DOHH2 (cell line): ENCODE measurements at regions not wholly inside any gene's neighbourhood (a gene's known extent, or its start where the extent isn't known, plus 50 kb on each side); places are given as distances from the start of the nearest gene placed in this dataset.
A peak's percentile ranks its signal among the peaks of the same experiment; 100 is the strongest.

Source experiments
- H3F3A ChIP-seq: fragments of 200-600 bp; sonication (generic), shearing (Covaris generic); 2 replicates; pipeline ENCODE4 v1.6.0; 2016; ENCODE audit warnings: antibody characterized with exemption, mild to moderate bottlenecking; ENCODE audit not compliant: control insufficient read depth, insufficient read depth
- H3K27ac ChIP-seq: fragments of 200-600 bp; sonication (generic); 2 replicates; pipeline ENCODE4 v1.5.1; 2014; ENCODE audit warnings: low read depth, mild to moderate bottlenecking, low read length, moderate library complexity
- H3K27me3 ChIP-seq: fragments of 200-600 bp; sonication (generic); 2 replicates; pipeline ENCODE4 v1.6.1; 2014; ENCODE audit warnings: mild to moderate bottlenecking, low read length, mixed read lengths; ENCODE audit not compliant: control insufficient read depth
- H3K36me3 ChIP-seq: fragments of 200-600 bp; sonication (generic); 2 replicates; pipeline ENCODE4 v1.6.1; 2014; ENCODE audit warnings: mild to moderate bottlenecking, low read length, moderate library complexity, mixed read lengths; ENCODE audit not compliant: control insufficient read depth
- H3K4me1 ChIP-seq: fragments of 200-600 bp; sonication (generic); 2 replicates; pipeline ENCODE4 v1.6.1; 2014; ENCODE audit warnings: mild to moderate bottlenecking, low read length, mixed read lengths; ENCODE audit not compliant: control insufficient read depth
- H3K4me2 ChIP-seq: fragments of 200-600 bp; sonication (generic); 2 replicates; pipeline ENCODE4 v1.6.0; 2014; ENCODE audit warnings: mild to moderate bottlenecking, low read length, moderate library complexity
- H3K4me3 ChIP-seq: fragments of 200-600 bp; sonication (generic); 2 replicates; pipeline ENCODE4 v1.5.1; 2014; ENCODE audit warnings: mild to moderate bottlenecking, low read length, mixed read lengths
- H3K79me2 ChIP-seq: fragments of 200-600 bp; sonication (generic); 2 replicates; pipeline ENCODE4 v1.6.1; 2014; ENCODE audit warnings: mild to moderate bottlenecking, low read length, mixed read lengths; ENCODE audit not compliant: control insufficient read depth
- H3K9me2 ChIP-seq: fragments of 200-600 bp; sonication (generic); replicated peaks from 2 replicates; pipeline ENCODE4 v1.6.1; 2014; ENCODE audit warnings: mild to moderate bottlenecking, low read length, mixed read lengths; ENCODE audit not compliant: control insufficient read depth
- H3K9me3 ChIP-seq: fragments of 200-600 bp; sonication (generic); 2 replicates; pipeline ENCODE4 v1.6.1; 2014; ENCODE audit warnings: antibody characterized with exemption, low read length, mixed read lengths; ENCODE audit not compliant: control insufficient read depth, insufficient read depth
- H4K20me1 ChIP-seq: fragments of 200-600 bp; sonication (generic); 2 replicates; pipeline ENCODE4 v1.6.0; 2014; ENCODE audit warnings: low read depth, mild to moderate bottlenecking, antibody characterized with exemption, low read length, moderate library complexity; ENCODE audit not compliant: control insufficient read depth, insufficient read depth
- EZH2phosphoT487 ChIP-seq: fragments of 200-600 bp; sonication (generic); IDR thresholded peaks from 2 replicates; pipeline ENCODE4 v1.6.1; 2017; ENCODE audit warnings: borderline replicate concordance, mild to moderate bottlenecking, antibody characterized with exemption, low read length, moderate library complexity, mixed read lengths
- TF ChIP-seq, protein P1 (sequence below): fragments of 200-600 bp; sonication (generic); IDR thresholded peaks from one replicate; pipeline ENCODE4 v1.5.1; 2014; ENCODE audit warnings: antibody characterized with exemption, mild to moderate bottlenecking, low read depth, low read length; ENCODE audit not compliant: poor library complexity, severe bottlenecking

DNA sequence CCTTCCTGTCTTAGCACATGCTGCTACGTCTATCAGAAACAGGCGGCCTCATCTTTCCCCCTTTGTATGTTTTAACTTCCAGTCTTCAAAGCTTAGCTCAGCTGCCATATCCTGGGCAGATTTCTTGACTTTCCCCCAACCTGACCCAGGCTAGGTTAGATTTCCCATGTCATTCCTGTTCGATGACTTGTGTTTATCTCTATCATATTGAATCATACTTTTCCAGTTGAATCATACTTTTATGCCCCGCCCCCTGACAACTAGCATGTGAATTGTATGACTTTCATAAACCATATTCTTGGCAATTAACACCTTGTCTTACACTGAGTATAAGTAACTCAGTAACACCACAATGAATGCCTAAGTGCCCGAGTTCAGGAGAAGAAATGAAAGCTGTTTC is 128.3 kb downstream of the CYRIA start:
- H3K36me3 ChIP-seq, result no peaks in the 10 kb centered on the region
- H4K20me1 ChIP-seq, result no peaks in the 10 kb centered on the region
- H3K4me3 ChIP-seq, result no peak overlapping the region
- H3K79me2 ChIP-seq, result no peaks in the 10 kb centered on the region
- no peaks in the 10 kb centered on the region for H3K9me2 ChIP-seq
- no peaks in the 10 kb centered on the region for H3F3A ChIP-seq
- no peaks in the 10 kb centered on the region for H3K4me1 ChIP-seq
- no peak overlapping the region for H3K27ac ChIP-seq
- H3K4me2 ChIP-seq, result no peak overlapping the region
- H3K9me3 ChIP-seq, result no peaks in the 10 kb centered on the region
- peaks cover 9% of the 10 kb centered on the region for H3K27me3 ChIP-seq
- TF ChIP-seq, protein P1, sequence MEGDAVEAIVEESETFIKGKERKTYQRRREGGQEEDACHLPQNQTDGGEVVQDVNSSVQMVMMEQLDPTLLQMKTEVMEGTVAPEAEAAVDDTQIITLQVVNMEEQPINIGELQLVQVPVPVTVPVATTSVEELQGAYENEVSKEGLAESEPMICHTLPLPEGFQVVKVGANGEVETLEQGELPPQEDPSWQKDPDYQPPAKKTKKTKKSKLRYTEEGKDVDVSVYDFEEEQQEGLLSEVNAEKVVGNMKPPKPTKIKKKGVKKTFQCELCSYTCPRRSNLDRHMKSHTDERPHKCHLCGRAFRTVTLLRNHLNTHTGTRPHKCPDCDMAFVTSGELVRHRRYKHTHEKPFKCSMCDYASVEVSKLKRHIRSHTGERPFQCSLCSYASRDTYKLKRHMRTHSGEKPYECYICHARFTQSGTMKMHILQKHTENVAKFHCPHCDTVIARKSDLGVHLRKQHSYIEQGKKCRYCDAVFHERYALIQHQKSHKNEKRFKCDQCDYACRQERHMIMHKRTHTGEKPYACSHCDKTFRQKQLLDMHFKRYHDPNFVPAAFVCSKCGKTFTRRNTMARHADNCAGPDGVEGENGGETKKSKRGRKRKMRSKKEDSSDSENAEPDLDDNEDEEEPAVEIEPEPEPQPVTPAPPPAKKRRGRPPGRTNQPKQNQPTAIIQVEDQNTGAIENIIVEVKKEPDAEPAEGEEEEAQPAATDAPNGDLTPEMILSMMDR, result no peak
- no peak for TF ChIP-seq EZH2phosphoT487

DNA sequence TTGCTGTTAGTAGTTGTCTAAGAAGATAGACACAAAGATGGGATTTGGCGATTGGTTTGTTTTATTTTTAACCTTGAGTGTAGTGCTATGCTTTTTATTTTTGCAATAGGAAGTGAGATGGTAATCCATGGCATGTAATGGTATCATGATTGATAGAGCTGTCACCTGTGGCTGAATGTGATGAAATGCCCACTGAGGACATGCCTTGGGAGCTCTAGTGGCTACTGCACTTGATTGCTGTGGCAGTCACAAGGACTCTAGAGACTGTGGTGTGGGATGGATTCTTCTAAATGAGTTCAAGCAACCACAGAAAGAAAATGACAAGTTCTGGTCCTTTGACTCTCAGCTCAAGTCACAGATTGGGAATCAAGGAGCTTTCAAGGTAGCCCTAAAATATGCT is 139.4 kb downstream of the CYRIA start:
- Histone ChIP-seq H3K4me2 (no peak overlapping the region), H3K4me1 (no peaks in the 10 kb centered on the region), H3K4me3 (no peak overlapping the region), H3F3A (no peaks in the 10 kb centered on the region), H3K9me3 (no peaks in the 10 kb centered on the region), H3K27me3 (peaks cover 6% of the 10 kb centered on the region; the same call in 1 of the 2 replicates), H3K27ac (no peak overlapping the region), H3K9me2 (no peaks in the 10 kb centered on the region), H3K79me2 (no peaks in the 10 kb centered on the region), H4K20me1 (no peaks in the 10 kb centered on the region), H3K36me3 (no peaks in the 10 kb centered on the region)
- TF ChIP-seq EZH2phosphoT487, result no peak
- TF ChIP-seq, protein P1, result no peak

DNA sequence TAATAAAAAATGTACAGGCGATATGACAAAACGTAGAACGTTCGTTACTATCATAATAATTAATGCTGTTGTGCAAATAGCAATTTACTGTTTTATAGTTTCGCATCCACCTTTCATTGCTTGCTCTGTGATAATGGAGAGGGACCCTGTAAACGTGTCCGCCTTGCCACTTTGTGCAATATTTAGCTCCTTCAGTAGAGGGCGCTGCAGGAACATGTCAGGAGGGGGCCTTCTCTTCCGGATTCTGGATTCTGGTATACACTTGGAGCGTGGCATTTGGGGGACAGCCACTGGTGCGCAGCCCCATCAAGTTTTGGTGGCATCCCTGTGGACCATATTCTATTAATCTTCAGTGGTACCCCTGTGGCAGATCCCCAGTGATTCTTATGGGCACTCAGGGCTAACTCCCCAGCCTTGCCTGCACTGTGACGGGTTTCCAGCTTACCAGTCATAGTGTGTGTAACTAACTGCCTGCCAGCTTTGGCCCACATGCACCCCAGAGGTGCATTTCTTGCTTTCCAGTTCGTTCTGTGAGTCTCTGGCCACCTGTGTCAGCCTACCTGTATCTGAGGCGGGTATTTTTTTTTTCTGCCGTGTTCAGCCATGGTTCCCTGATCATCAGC is 140.3 kb downstream of the CYRIA start:
- Histone ChIP-seq H3K27me3 (peaks cover 6% of the 10 kb centered on the region; the same call in 1 of the 2 replicates), H3K9me2 (no peaks in the 10 kb centered on the region), H3K4me3 (no peak overlapping the region), H3K36me3 (no peaks in the 10 kb centered on the region), H4K20me1 (no peaks in the 10 kb centered on the region), H3K4me1 (no peaks in the 10 kb centered on the region), H3K79me2 (no peaks in the 10 kb centered on the region), H3F3A (no peaks in the 10 kb centered on the region), H3K9me3 (no peaks in the 10 kb centered on the region), H3K27ac (no peak overlapping the region), H3K4me2 (no peak overlapping the region)
- TF ChIP-seq, protein P1, result peak; percentile 92
- no peak for TF ChIP-seq EZH2phosphoT487
